VCaP (cell line): ENCODE measurements at regions not wholly inside any gene's neighbourhood (a gene's known extent, or its start where the extent isn't known, plus 50 kb on each side); places are given as distances from the start of the nearest gene placed in this dataset.

Source experiments
- H3K27ac ChIP-seq: fragments of 450-650 bp; 2 replicates; pipeline ENCODE4 v1.5.1; 2017
- TF ChIP-seq, protein P1 (sequence below): fragments of 450-650 bp; conservative IDR thresholded peaks from 2 replicates; pipeline ENCODE4 v1.5.1; 2017; ENCODE audit warnings: mild to moderate bottlenecking, moderate library complexity

GRCh38 chr5:6868575-6869215 is 155.5 kb downstream of the TENT4A start:
- TF ChIP-seq, protein P1, sequence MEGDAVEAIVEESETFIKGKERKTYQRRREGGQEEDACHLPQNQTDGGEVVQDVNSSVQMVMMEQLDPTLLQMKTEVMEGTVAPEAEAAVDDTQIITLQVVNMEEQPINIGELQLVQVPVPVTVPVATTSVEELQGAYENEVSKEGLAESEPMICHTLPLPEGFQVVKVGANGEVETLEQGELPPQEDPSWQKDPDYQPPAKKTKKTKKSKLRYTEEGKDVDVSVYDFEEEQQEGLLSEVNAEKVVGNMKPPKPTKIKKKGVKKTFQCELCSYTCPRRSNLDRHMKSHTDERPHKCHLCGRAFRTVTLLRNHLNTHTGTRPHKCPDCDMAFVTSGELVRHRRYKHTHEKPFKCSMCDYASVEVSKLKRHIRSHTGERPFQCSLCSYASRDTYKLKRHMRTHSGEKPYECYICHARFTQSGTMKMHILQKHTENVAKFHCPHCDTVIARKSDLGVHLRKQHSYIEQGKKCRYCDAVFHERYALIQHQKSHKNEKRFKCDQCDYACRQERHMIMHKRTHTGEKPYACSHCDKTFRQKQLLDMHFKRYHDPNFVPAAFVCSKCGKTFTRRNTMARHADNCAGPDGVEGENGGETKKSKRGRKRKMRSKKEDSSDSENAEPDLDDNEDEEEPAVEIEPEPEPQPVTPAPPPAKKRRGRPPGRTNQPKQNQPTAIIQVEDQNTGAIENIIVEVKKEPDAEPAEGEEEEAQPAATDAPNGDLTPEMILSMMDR: no peak
- H3K27ac ChIP-seq: no peak overlapping the region

DNA sequence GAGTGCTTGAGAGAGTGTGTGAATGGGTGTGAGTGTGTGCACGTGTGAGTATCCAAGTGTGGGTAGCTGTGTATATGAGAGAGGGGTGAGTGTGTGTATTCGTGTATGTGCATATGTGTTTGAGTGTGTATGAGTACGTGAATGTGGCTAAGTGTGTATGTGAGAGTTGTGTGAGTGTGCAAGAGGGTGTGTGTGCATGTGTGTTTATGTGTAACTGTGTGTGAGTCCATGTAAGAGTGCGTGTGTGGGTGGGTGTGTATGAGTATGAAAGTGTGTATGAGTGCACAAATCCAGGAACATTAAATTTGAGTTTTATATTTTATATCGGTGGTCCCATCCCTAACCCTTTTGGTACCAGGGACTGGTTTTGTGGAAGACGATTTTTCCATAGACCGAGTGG is 156.4 kb downstream of the TENT4A start:
- no peak overlapping the region for H3K27ac ChIP-seq

GRCh38 chr5:6872441-6873160 is 159.4 kb downstream of the TENT4A start:
- H3K27ac ChIP-seq: no peak overlapping the region
- TF ChIP-seq, protein P1: no peak

More for the DNA sequence above, 156.4 kb downstream of the TENT4A start:
- TF ChIP-seq, protein P1: no peak

GRCh38 chr5:6873359-6873758 is 160.1 kb downstream of the TENT4A start:
- TF ChIP-seq, protein P1: no peak

GRCh38 chr5:6875376-6875775 is 162.1 kb downstream of the TENT4A start:
- H3K27ac ChIP-seq: peak overlapping the region; percentile 22
- TF ChIP-seq, protein P1: no peak

More at GRCh38 chr5:6873359-6873758, 160.1 kb downstream of the TENT4A start:
- H3K27ac ChIP-seq: no peak overlapping the region

DNA sequence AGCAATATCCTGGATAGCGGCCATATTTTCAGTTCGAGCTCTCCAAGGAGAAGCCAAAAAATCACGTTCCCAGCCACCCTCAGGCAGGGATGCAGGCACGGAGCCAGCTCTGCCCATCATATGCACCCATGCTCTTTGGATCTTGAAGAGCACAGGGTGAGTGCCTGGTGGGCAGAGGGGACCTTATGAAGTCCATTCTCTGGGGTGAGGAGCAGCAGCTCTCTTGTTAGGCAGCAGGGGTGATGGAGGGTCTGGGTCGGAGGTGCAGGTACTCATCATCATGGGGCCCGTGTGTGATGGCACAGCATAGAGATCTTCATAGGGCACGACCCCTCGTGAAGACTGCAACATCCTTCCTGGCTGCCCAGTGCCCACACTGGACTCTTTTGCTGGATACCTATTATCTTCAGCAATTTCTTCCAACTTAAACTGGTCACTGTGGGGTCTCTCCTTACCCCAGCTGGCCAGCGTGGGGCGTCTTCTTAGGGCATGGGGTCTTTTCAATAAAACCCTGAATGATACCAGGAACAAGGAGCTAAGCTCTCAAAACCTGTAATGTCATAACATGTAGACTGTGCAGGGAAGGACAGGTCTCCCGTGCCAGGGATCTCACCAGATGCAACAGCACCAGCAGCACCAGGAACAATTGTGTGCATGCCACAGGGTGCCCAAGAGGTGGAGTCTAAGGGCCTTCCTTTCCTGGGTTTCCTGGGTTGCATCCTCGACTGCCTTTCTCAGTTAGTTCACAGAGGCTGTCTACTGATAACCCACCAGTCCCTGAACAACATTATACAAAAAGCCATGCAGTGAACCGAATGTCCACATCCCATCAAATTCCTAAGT is 165.0 kb downstream of the TENT4A start:
- TF ChIP-seq, protein P1: no peak
- H3K27ac ChIP-seq: no peak overlapping the region

DNA sequence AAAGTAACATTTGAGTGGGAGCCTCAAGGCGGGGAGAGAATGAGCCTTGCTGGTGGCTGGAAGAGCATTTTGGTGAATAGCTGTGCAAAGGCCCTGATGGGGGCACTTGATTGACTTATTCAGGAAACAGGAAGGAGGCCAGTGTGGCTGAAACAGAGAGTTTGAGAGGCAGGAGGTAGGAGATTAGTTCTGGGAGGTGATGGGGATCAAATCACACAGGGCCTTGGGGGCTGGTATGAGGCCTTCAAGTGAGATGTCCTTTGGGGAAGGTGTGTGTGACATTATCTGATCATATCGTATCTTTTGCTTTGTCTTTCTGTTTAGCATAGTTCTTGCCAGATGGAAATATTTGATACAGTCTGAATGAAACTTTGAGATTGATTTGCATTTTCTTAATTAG is 172.3 kb downstream of the TENT4A start:
- no peak overlapping the region for H3K27ac ChIP-seq
- TF ChIP-seq, protein P1: no peak
